HG02981 (cell line): ENCODE measurements at regions not wholly inside any gene's neighbourhood (a gene's known extent, or its start where the extent isn't known, plus 50 kb on each side); places are given as distances from the start of the nearest gene placed in this dataset.

Experiments
- ATAC-seq: cut with Tn5 transposase; IDR thresholded peaks from one replicate; pipeline ENCODE4 v1.9.1; 2021; ENCODE audit warnings: mild to moderate bottlenecking, moderate library complexity; ENCODE audit not compliant: unreplicated experiment

GRCh38 chr15:97210277-97210676 lies 750.2 kb upstream of the ARRDC4 start:
- ATAC-seq = no peak

GRCh38 chr15:97215629-97216028 lies 744.9 kb upstream of the ARRDC4 start:
- no peak for ATAC-seq

- no peak for ATAC-seq
Measured at GRCh38 chr15:97224191-97224641, 736.3 kb upstream of the ARRDC4 start.

- ATAC-seq = no peak
Measured at GRCh38 chr15:97234851-97235610, 725.5 kb upstream of the ARRDC4 start.

- no peak for ATAC-seq
Measured at GRCh38 chr15:97235611-97235985, 724.9 kb upstream of the ARRDC4 start.

- no peak for ATAC-seq
Measured at GRCh38 chr15:97236140-97236539, 724.4 kb upstream of the ARRDC4 start.

GRCh38 chr15:97237160-97237559 lies 723.3 kb upstream of the ARRDC4 start:
- no peak for ATAC-seq

- ATAC-seq = no peak
Measured at GRCh38 chr15:97248376-97248775, 712.1 kb upstream of the ARRDC4 start.

GRCh38 chr15:97259943-97260342 lies 700.6 kb upstream of the ARRDC4 start:
- no peak for ATAC-seq

GRCh38 chr15:97301166-97301565 lies 659.3 kb upstream of the ARRDC4 start:
- ATAC-seq = no peak

- no peak for ATAC-seq
Measured at GRCh38 chr15:97316362-97316761, 644.1 kb upstream of the ARRDC4 start.

GRCh38 chr15:97317163-97317562 lies 643.3 kb upstream of the ARRDC4 start:
- ATAC-seq = no peak

- ATAC-seq = no peak
Measured at GRCh38 chr15:97319291-97319690, 641.2 kb upstream of the ARRDC4 start.

- no peak for ATAC-seq
Measured at GRCh38 chr15:97346221-97346620, 614.3 kb upstream of the ARRDC4 start.

- no peak for ATAC-seq
Measured at GRCh38 chr15:97350813-97351212, 609.7 kb upstream of the ARRDC4 start.

GRCh38 chr15:97383516-97383915 lies 577.0 kb upstream of the ARRDC4 start:
- ATAC-seq = no peak

GRCh38 chr15:97386940-97387339 lies 573.6 kb upstream of the ARRDC4 start:
- no peak for ATAC-seq

GRCh38 chr15:97401195-97401594 lies 559.3 kb upstream of the ARRDC4 start:
- no peak for ATAC-seq

GRCh38 chr15:97401970-97402369 lies 558.5 kb upstream of the ARRDC4 start:
- ATAC-seq = no peak

- no peak for ATAC-seq
Measured at GRCh38 chr15:97406841-97407240, 553.7 kb upstream of the ARRDC4 start.

- ATAC-seq = no peak
Measured at GRCh38 chr15:97410897-97411575, 549.5 kb upstream of the ARRDC4 start.

- ATAC-seq = no peak
Measured at GRCh38 chr15:97420130-97420529, 540.4 kb upstream of the ARRDC4 start.
